ENCODE measurements at regions not wholly inside any gene's neighbourhood (a gene's known extent, or its start where the extent isn't known, plus 50 kb on each side); places are given as distances from the start of the nearest gene placed in this dataset.

DNA sequence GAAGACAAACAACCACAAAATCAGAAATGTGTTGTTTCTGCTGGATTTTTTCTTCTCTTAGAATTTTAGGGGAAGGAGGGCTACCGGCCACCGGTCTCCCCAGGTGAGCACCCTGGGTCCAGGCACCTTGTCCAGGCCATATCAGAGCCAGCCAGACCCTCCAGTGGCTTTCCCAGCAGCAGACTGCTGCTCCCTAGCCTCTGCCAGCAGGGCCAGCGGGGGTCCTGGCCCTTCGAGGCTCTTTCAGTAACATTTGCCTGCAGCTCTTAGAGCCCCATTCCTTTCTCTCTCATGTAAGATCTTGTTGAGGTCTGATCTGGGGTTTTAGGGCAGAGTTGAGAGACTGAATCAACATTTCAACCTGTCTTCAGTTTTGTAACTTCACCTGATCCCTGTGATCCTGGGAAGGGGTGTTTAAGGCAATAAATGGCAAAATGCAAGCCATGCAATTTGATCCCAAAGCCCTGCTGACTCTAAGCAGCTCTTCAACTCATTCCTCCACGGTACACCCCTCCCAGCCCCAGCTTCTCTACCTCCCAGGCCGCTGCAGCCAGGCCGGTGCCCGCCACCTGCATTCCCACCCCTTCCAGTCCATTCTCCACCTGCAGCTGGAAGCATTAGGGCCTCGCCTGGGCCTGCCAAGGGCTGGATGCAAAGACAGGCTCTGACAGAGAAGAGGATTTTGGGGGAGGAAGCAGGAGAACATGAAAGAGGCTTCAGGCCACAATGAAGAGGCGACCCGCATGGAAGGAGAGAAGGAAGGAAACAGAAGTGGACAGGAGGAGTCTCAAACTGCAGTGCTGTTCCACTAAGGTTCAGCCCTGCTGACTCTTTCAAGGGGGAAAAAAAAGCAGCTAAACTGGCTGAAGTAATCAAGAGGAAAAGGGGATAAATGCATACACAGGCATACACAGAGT lies 113.0 kb upstream of the FGF3 start:
- DNase-seq = no peak

DNA sequence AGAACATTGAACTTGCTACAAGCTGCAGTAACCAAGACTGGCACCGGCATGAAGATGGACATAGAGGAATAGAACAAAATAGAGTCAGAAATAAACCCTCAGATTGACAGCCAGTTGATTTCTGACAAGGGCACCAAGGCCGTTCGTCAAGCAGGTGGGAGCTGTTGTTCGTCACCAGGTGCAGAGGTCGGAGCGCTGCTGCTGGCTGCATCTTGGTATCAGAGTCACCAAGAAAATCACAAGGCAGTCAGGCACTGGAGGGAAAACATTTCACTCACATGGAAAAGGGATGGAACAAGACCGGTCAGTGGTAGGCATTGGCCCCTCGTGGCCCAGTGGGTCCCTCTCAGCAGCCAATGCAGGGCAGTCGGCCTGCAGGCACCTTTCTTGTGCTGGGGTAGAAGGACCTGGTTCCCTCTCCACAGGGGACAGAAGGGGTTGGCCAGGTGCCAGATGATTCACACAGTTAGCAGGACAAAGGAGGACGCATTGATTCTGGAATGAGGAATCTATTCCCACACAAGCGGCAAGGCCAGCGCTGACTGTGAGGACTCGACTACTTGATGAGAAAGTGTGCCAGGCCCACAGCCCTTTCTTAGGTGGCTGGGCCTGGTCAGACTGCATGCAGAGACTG lies 115.8 kb upstream of the FGF3 start:
- DNase-seq = no peak

DNA sequence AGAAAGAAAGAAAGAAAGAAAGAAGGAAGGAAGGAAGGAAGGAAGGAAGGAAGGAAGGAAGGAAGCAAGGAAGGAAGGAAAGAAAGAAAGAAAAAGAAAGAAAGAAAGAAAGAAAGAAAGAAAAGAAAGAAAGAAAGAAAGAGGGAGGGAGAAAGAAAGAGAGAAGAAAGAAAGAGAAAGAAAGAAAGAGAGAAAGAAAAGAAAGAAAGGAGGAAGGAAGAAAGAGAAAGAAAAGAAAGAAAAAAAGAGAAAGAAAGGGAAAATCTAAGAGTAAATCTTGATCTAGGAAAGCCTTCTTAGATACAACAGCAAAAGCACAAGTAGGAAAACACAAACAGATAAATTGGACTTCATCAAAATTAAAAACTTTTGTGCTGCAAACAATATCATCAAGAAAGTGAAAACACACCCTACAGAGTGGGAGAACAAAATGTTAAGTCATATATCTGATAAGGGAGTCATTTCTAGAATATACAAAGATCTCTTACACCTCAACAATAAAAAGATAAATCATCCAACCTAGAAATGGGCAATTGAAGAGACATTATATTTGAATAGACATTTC lies 116.8 kb upstream of the FGF3 start:
- no peak for DNase-seq

DNA sequence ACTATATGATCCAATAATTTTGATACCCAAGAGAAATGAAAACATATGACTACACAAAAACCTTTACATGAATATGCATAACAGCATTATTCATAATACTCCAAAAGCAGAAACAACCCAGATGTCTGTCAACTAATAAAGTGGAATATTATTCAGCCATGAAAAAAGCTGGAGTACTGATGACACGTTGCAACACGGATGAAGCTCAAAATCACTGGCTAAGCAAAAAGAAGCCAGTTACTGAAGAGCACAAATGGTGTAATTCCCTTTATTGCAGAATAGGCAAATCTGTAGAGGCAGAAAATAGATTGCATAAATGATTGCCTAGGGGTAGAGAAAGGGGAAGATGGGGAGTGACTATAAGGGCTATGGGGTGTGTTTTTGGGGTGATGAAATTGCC lies 117.6 kb upstream of the FGF3 start:
- no peak for DNase-seq

DNA sequence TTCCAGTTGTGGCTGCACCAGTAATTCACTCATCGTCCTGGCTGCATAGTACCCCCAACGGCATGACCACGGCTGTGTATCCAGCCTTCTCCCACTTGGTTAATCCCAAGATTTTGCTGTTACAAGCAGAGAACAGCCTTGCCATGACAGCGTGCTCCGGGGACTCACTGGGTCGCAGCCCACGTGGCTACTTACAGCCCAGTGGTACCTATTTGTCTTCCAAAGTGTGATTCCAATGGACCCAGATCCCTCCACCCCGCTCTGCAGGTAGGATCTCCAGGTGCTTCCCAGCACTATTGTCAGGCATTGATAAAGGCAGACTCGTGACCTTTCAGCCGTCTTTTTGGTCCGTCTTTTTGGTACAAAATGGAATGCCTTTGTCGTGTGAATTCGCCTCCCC lies 119.0 kb upstream of the FGF3 start:
- no peak for DNase-seq

DNA sequence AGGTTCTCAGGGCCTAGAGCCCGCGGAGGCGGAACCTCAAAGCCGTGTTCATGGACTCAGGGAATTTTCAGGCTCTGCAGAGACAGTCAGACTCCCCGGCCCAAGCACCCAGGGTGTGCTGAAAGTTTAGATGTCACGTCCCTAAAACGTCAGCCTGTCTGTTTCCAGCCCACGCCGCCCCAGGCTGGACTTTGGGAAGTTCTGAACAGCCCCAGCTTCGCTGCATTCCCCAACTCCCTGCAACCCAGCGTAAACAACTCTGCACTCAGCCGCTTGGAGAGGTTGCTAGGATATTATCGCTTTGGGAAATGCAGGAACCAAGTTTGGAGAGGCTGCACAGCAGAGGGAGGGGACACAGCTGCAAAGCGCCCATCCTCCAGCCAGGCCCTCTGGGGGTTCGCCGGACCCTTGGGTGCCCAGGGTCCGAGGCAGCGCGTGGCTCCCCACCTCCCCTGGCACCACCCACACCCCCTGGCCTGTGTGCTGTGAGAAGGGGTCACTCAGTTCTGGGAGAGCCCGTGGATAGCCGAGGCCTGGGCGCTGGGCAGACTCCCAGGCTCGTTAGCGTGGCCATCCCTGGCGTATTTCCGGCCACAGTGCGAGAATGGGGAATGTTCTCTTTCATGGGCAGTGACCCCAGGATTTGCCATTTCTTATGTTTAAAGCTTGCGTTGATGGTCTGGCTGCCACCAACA lies 120.5 kb upstream of the FGF3 start:
- no peak for DNase-seq

DNA sequence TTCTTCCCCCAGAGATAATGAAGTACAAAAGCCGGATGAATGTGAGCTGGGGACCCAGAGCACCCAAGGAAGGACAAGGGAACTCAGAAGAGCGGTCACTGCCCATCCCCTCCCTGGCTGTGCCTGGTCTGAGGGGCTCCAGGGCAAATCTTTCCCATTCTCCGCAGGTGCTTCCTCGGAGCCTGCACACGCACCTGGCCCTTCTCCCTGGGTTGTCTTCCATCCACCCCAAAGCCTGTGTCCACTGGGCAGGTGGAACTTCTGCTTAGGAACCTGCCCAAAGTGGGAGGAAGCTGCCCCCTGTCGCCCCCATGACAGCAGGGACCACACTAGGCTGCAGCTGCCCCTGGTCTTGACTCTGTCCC lies 121.0 kb upstream of the FGF3 start:
- no peak for DNase-seq

DNA sequence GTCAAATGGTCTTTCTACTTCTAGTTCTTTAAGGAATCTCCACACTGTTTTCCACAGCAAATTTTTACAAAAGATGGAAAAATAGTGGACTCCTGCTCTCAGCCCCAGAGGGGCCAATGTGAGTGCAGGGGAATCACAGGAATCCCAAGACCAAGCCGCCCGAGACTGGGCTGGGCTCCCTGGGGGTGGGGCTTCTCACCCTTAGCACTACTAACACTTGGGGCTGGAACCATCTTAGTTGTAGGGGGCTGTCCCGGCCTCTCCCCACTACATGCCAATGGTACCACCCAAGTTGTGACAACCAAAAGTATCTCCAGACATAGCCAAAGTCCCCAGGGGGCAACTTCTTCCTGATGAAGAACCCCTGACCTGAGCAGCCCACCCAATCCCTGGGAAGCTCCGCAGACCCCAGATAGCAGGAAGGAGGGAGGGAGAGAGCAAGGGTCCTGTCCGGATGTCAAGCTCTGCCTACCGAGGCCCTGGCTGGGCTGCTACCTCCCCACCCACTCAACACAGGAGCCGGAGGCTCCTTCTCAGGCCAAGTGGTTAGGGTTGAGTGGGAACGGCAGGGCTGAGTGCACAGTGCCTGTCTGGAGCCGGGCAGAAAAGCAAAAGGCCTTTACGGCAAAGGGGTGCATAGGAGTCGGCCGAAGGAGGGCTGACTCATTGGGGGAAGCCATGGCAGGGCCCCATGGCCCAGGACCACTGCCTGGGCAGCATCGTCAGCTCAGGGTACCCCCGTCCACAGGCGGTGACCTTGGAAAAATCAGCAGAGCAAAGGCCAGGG lies 122.5 kb upstream of the FGF3 start:
- DNase-seq = no peak

DNA sequence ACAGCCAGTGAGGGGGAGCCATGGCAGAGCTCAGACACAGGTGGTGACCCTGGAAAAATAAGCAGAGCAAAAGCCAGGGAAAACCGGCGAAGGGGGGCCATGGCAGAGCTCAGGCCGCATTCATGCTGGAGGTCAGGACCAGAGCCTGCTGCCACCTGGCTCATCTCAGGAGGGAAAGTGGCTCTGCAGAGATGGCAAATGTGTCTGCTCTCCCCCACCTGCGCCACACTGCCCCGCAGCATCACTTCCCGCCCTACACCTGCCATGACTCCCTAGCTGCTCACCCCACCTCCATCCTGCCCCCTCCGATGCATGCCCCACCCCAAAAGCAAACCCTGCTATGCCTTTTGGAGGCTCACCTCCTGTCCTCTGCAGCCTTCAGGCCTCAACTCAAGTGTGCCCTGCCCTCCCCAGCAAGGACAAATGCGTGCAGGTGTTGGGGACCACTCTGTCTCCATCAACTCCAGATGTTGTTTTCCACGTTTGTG lies 123.2 kb upstream of the FGF3 start:
- DNase-seq = no peak

DNA sequence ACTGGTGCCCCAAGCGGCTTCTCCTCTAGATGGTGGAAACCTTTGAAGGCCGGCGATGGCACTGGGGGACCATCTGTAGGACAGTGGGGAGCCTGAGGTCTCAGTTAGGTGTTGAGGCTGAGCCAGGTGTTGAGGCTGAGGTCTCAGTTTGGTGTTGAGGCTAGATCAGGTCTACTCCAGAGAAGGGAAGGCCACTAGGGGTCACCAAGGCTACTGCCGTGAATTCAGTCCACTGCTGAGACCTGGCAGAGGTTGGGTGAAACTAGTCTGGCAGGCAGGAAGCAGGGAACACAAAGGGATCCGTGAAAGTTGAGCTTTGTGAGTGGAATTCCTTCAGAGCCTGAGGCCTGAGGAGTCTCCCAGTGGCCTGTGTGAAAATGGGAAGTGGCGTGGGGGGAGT lies 123.8 kb upstream of the FGF3 start:
- DNase-seq = no peak

DNA sequence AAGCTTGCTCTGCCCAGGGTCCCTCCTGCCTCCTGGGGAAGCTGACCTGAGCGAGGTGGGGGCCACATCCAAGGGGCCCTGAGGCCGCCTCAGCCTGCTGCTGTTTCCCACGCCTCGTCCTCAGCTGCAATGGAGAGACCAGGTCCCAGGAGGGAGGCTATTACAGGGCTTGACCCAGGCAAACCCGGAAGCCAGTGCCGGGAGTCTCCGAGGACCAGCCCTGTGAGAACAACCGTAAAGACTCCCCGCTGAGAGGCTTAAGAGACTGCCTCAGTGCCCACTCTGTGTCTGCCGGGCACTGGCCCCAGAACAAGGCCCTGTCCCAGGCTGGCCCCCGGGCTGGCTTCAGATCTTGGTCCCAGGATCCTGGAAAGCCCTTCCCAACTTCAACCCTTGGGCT lies 124.3 kb upstream of the FGF3 start:
- DNase-seq = no peak

DNA sequence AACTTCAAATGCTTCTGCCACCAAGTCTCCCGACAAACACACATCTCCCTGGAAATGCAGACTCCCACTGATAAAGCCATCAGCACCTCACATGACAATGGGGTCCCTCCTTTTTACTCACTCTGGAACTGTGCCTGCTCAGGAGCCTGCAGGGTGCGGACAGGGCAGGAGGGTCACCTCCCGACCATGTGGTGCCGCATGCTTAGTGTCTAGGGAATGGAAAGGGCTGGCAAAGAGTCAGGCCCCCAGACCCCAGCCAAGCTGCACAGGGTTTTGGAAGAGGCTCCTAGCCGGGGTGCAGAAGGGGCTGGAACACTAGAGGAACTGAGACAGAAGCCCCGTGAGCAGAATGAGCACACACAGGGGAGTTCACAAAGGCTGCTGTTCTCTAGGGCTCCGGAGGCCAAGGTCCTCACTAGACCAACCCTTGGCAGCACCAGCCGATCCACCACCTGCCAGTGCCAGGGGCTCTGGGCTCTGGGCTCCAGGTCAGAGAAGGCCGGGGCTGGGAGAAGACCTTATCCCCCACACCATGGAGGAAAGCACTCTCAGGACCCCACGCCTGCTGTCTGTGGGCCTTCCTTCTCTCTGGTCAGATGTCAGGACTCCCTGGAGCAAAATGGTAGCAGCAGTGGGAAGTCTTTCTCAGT lies 125.1 kb upstream of the FGF3 start:
- DNase-seq = no peak

DNA sequence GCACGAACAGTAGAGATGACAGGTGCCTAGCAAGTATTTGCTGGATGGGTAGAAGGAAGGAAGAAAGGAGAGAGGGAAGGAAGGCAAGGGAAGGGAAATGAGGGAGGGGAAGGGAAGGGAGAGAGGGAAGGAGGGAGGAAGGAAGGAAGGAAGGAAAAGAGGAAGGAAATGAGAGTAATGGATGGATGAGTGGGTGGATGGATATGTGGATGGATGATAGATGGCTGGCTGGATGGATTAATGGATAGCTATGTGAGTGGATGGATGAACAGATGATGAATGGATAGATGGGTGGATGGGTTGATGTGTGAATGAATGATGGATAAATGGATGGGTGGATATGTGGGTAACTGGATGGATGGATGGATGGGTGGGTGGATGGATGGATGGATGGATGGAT lies 125.9 kb upstream of the FGF3 start:
- no peak for DNase-seq

DNA sequence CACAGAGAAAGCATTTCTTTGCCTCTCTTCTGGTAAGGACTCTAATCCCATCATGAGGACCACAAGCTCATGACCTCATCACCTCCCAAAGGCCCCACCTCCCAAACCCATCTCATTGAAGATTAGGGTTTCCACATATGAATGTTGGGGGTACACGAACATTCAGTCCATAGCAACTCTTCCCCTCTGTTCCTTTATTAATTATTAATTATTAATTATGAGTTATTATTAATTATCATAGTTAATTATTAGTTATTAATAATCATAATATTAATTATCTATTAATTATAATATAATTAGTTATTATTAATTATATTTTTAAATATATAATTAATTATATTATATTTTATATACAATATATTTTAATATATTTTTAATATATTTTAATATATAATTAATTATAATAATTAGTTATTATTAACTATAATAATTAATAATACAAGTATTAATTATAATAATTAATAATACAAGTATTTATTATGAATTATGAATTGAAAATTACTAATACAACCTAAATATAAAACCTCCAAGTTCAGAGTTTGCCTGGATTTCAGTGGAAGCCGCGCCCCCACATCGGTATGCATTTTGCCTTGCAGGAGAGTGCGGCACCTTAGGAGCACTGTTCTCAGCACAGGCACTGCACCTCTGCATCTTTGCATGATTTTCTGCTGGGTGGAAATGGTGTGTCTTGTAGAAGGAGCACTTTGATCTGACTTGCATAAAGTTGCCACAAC lies 128.0 kb upstream of the FGF3 start:
- DNase-seq = no peak

DNA sequence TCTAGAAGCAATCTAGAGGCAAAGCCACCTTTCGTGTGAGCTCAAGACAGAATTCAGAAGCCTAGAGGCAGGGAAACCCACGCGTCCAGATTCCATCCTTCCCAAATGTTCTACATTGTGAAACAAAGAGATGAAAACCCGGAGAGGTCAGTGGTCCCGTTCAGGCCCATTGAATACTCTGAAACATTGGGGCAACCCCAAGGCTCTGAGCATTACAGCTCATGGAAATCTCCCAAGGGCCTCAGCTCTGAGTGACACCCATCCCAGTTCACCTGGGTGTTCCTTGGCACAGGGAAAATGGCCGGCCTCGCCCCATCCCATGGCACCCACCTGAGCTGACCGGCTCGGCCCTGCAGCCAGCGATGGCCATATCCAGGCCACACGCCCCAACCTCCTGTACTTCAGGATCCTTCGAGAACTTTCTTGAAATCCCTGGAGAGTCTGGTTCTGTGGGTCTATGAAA lies 128.6 kb upstream of the FGF3 start:
- DNase-seq = no peak

DNA sequence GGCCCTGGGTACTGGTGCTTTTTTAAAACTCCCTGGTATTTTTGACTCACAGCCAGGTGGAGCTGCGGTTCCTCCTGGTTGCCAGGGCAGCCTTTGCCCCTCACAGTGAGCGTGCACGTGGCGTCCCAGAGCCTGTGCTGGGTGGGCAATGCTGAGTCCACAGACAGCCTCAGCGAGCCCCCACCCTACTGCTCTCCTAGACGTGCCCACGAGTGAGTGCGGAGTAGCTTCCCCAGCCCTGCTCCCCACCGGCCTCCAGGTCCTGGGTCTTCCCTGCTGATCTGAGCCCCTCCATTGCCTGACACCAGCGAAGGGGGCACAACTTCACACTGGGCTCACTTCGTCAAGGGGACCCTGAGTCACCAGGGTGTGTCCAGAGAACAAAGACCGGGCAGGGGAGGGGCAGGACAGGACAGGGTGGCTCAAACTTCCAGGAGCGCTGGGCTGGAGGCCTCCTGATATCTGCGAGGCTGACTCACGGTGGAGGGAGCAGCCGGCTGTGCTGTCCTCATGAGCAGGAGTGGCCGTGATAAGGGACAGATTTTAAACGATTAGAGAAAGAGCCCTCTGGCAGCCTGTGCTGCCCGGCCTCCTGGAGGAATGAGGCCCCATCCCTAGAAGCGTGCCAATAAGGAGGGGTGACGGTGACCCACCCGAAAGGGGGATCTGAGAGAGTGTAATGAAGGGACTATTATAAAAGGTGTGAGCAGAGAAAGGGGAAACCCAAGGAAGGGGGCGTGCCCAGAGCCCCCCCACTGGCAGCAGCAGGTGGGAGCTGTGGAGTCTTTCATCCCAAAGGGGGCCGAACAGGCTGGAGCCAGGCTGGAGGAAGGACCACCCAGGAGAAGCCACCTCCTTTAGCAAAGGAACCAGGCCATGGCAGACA lies 129.3 kb upstream of the FGF3 start:
- DNase-seq = no peak

DNA sequence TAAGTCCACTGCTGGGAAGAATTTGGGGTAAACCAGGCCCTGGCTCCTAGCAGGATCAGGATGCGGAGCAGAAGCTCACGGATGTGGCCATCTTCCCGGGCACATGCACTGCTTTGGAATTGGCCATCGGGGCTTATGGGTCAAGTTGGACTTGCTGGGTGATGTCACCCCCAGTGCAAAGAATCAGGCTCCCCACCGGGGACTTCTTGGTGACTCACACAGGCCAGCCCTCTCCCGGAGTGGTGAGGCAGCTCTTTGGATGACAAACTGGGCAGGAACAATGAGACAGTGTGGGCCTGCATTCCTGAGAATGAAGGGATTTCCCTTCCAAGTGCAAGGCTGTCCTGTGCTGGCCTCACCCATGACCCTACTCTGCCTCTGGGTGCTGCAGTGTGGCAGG lies 128.8 kb upstream of the ANO1 start:
- DNase-seq = no peak

DNA sequence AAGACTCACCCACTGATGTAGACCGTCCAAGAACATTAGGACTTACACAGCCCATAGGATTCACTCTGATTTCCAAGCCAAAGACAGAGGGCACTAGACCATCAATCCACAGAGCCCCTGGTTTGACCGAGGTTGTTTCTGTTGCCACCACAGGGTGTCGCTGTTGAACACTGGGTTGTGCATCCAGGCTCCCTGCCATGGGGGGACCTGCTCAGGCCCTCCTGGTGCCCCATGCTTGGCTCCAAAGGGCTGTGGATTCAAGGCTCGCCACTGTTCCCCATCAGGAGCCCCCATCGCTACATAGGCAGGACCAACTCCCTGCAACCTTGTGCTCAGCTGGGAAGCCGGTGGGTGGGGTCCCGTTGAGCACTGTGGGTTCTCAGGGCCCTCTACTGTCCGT lies 128.0 kb upstream of the ANO1 start:
- peak; percentile 73 for DNase-seq

DNA sequence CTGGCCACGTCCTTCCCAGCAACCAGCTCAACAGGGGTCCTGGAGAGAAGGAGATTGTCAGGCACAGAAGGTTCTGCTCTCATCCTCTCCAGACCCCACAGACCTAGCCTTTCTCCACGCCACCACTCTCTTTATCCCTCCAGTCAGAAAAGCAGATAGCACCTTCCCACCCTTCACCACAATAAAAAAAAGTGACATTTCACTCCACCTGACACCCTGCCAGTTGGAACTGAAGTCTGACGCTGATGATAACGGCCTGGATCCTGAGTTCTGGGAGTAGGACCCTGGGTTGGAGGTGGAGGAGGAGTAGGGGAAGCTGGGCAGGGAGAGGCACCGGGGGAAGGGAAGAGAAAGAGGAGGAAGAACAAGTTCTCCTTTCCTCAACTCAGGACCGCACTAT lies 127.5 kb upstream of the ANO1 start:
- no peak for DNase-seq

DNA sequence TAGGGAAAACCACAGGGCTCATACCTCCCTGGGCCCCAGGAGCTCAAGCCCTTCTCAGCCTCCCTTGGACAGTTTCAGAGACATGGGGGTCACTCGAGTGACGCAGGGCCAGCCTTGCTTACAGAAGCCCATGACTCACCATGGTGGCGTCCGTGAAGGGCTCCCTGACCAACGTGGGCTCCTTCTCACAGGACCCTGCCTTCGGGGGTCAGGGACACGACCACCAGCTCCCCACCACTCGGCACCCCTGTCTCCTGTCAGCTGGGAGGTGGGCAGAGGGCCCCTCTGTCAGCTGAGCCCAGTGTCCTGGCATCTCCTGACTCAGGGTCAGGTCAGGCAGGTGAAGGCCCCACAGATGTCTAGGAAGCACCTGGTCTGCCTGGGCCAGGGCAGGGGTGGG lies 126.3 kb upstream of the ANO1 start:
- DNase-seq = no peak

Measured in activated CD8-positive, alpha-beta memory T cell treated with anti-CD3 and anti-CD28 coated beads, Interleukin-2, amount 50 U/mL, for 48 hours (primary cell).